ENCODE measurements at regions not wholly inside any gene's neighbourhood (a gene's known extent, or its start where the extent isn't known, plus 50 kb on each side); places are given as distances from the start of the nearest gene placed in this dataset.

DNA sequence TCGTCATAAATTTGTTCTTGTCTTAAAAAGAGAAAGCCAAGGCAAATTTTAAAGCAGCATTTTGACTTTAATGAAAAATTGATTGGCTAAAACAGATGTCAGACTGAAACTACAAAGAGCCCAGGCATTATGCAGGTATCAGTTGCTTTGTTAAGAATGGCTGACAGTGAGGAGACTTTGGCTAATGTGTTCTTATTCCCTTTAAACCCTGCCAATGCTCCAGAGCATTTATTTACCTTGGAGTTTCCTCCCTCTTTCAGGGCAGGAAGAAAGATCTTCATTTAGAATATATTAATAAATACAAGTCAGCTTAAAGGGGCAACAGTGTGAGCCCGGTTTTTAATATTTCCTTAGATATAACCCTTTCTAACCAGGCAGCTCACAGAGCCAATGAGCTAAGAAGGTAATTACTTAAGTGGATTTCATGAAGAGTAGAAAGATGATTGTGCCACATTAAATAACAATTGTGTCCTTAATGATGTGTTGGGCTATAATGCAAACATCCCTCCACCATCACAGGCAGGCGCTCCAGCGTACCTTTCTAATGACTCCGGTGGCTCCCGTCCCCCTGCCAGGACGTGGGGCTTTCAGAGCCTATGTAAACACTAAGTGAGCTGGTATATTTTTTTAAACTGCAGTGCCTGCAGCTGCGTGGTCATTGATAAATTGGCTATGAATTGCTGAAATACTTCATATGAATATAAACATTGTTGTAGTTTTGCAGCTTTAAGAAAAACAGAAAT is 349.4 kb upstream of the POU3F3 start:
- H3K27me3 Mint-ChIP-seq, result peaks cover 0 to 2% of the 10 kb centered on the region in 2 donors
- no peak overlapping the region for H3K4me3 Mint-ChIP-seq
- no peaks in the 10 kb centered on the region for H3K4me1 ChIP-seq (ENCODE audit: insufficient read depth, low read length)
- H3K4me3 ChIP-seq (ENCODE audit: low read length), result no peak overlapping the region
- no peak for DNase-seq
- no peaks in the 10 kb centered on the region for H3K27me3 ChIP-seq (ENCODE audit: insufficient read depth, low read length, poor library complexity, severe bottlenecking)
- no peak overlapping the region for H3K27ac Mint-ChIP-seq
- no peaks in the 10 kb centered on the region for H3K9me3 ChIP-seq (ENCODE audit: low read length)
- no peaks in the 10 kb centered on the region for H3K4me1 Mint-ChIP-seq
- H3K36me3 Mint-ChIP-seq, result no peaks in the 10 kb centered on the region
- H3K36me3 ChIP-seq (ENCODE audit: insufficient read depth, low read length), result no peaks in the 10 kb centered on the region
- ChIA-PET CTCF (no interaction called here), POLR2A (no interaction called here)
- H3K9me3 Mint-ChIP-seq, result peaks cover 0 to 6% (median under 1%) of the 10 kb centered on the region in 5 donors
- no peak overlapping the region for H3K27ac ChIP-seq (ENCODE audit: low read depth, low read length)

DNA sequence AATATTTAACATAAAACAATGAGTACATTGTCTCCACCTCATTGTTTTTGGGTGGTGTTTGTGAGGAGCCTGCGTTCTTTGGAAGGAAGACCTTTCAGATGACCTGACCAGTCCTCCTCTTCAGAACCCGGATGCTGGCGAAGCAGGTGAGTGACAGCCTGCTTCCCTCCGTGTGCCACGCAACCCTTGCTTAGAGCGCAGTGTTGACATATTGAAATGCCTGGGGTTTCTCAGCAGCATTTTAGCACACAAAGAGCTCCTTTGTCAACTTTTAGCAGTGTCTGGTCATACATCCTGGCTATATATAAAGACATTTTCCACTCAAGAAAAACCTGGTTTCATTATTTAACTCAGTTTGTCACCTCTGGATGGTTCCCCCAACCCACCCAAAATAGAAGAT is 335.7 kb upstream of the POU3F3 start:
- Mint-ChIP-seq H3K4me1 (no peaks in the 10 kb centered on the region), H3K36me3 (no peaks in the 10 kb centered on the region), H3K27ac (no peak overlapping the region), H3K27me3 (no peaks in the 10 kb centered on the region), H3K9me3 (peaks cover 0 to 19% (median 5%) of the 10 kb centered on the region in 5 donors), H3K4me3 (no peak overlapping the region)
- Histone ChIP-seq H3K9me3 (ENCODE audit: low read length) (no peaks in the 10 kb centered on the region), H3K27ac (ENCODE audit: low read depth, low read length) (no peak overlapping the region), H3K4me1 (ENCODE audit: insufficient read depth, low read length) (no peaks in the 10 kb centered on the region), H3K4me3 (ENCODE audit: low read length) (no peak overlapping the region), H3K36me3 (ENCODE audit: insufficient read depth, low read length) (no peaks in the 10 kb centered on the region), H3K27me3 (ENCODE audit: insufficient read depth, low read length, poor library complexity, severe bottlenecking) (no peaks in the 10 kb centered on the region)
- CTCF ChIA-PET, result no interaction called here
- DNase-seq, result no peak
- POLR2A ChIA-PET, result no interaction called here

DNA sequence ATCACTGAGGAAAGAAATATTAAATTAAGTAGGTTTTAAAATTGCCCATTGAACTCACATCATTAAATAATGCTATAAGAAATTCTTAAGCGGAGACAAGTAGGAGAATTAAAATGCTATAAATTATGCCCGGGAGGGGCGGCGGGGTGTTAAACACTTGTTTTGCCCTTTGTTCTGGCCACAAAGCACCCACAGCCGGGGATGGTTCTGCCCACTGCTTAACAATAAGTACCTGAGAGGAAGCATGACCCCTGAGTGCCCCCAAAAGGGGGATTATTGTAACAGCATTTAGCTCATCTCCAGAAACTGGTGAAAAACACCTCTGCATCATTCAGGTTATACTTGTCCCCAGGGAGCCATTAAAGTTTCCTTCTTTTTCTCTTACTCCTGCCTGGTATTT is 332.7 kb upstream of the POU3F3 start:
- ChIA-PET CTCF (interaction anchor here (1.6 kb wide), 1 partner anchor 32 kb away, joined by 3 read pairs; no protein-coding TSS in a partner anchor), POLR2A (no interaction called here)
- no peaks in the 10 kb centered on the region for H3K27me3 ChIP-seq (ENCODE audit: insufficient read depth, low read length, poor library complexity, severe bottlenecking)
- H3K4me3 Mint-ChIP-seq, result no peak overlapping the region
- H3K4me1 Mint-ChIP-seq, result no peaks in the 10 kb centered on the region
- no peaks in the 10 kb centered on the region for H3K36me3 ChIP-seq (ENCODE audit: insufficient read depth, low read length)
- no peak overlapping the region for H3K27ac ChIP-seq (ENCODE audit: low read depth, low read length)
- H3K9me3 ChIP-seq (ENCODE audit: low read length), result no peaks in the 10 kb centered on the region
- no peak for DNase-seq
- no peaks in the 10 kb centered on the region for H3K27me3 Mint-ChIP-seq
- H3K9me3 Mint-ChIP-seq, result peaks cover 0 to 26% (median 5%) of the 10 kb centered on the region in 5 donors
- H3K36me3 Mint-ChIP-seq, result no peaks in the 10 kb centered on the region
- no peaks in the 10 kb centered on the region for H3K4me1 ChIP-seq (ENCODE audit: insufficient read depth, low read length)
- no peak overlapping the region for H3K4me3 ChIP-seq (ENCODE audit: low read length)
- no peak overlapping the region for H3K27ac Mint-ChIP-seq

DNA sequence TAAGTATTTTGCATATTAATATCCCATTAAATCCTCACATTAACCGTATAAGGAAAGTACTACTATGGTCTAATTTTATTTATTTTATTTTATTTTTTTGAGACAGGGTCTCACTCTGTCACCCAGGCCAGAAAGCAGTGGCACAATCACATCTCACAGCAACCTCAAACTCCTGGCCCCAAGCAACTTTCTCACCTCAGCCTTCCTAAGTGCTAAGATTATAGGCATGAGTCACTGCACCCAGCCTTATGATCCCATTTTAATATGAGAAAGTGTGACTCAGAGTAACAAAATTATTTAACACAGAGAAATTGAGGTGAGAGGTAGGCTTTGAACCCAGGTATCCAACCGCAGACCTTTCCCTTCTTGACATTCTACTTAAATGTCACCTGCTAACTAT is 330.0 kb upstream of the POU3F3 start:
- H3K36me3 ChIP-seq (ENCODE audit: insufficient read depth, low read length), result no peaks in the 10 kb centered on the region
- ChIA-PET CTCF (no interaction called here), POLR2A (no interaction called here)
- H3K27me3 Mint-ChIP-seq, result no peaks in the 10 kb centered on the region
- H3K9me3 Mint-ChIP-seq, result peaks cover 0 to 26% (median 6%) of the 10 kb centered on the region in 5 donors
- H3K4me3 Mint-ChIP-seq, result no peak overlapping the region
- no peak for DNase-seq
- no peaks in the 10 kb centered on the region for H3K27me3 ChIP-seq (ENCODE audit: insufficient read depth, low read length, poor library complexity, severe bottlenecking)
- no peaks in the 10 kb centered on the region for H3K4me1 ChIP-seq (ENCODE audit: insufficient read depth, low read length)
- H3K4me3 ChIP-seq (ENCODE audit: low read length), result no peak overlapping the region
- H3K27ac ChIP-seq (ENCODE audit: low read depth, low read length), result no peak overlapping the region
- no peaks in the 10 kb centered on the region for H3K4me1 Mint-ChIP-seq
- H3K9me3 ChIP-seq (ENCODE audit: low read length), result no peaks in the 10 kb centered on the region
- no peak overlapping the region for H3K27ac Mint-ChIP-seq
- H3K36me3 Mint-ChIP-seq, result no peaks in the 10 kb centered on the region

DNA sequence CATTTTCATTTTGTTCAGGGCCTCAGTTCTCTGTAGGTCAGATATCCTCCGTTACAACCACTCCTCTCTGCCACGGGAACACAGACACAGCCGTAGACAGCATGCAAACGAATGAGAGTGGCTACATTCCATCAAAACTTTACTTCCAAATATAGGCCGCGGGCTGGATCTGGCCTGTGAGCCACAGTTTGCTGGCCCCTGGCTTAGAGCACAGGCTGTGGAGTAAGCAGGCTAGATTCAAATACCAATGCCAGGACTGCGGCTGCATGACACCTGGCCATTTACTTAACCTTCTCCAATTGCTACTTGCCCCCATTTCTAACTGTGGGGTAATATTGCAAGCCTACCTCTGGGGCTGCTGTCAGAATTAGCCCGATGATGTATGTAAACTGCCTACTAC is 325.8 kb upstream of the POU3F3 start:
- CTCF ChIA-PET, result no interaction called here

DNA sequence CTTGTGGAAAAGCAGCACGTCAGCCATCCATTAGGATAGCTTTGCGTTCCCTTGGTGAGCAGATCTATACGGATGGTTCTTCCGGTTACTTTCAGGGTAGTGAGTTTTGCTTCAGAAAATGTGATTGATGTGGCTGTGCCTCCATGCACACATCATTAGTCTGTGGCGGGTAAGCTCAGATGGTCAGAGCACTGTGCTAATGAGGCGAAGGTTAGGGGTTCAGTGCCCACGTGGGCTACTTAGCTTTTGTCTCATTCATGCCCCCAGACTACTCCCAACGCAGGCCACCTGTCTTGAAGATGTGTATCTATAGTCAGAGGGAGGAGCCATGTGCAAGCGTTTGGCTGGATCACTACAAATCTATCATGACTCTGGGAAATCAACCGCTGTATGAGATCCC is 322.8 kb upstream of the POU3F3 start:
- Mint-ChIP-seq H3K27me3 (no peaks in the 10 kb centered on the region), H3K4me3 (no peak overlapping the region), H3K4me1 (no peaks in the 10 kb centered on the region), H3K27ac (no peak overlapping the region), H3K9me3 (peaks cover 0 to 14% (median 4%) of the 10 kb centered on the region in 5 donors), H3K36me3 (no peaks in the 10 kb centered on the region)
- H3K9me3 ChIP-seq (ENCODE audit: low read length), result no peaks in the 10 kb centered on the region
- ChIA-PET CTCF (no interaction called here), POLR2A (no interaction called here)
- no peak for DNase-seq
- H3K36me3 ChIP-seq (ENCODE audit: insufficient read depth, low read length), result no peaks in the 10 kb centered on the region
- H3K27me3 ChIP-seq (ENCODE audit: insufficient read depth, low read length, poor library complexity, severe bottlenecking), result no peaks in the 10 kb centered on the region
- no peak overlapping the region for H3K4me3 ChIP-seq (ENCODE audit: low read length)
- H3K27ac ChIP-seq (ENCODE audit: low read depth, low read length), result no peak overlapping the region
- no peaks in the 10 kb centered on the region for H3K4me1 ChIP-seq (ENCODE audit: insufficient read depth, low read length)

More for the DNA sequence above, 325.8 kb upstream of the POU3F3 start:
- H3K36me3 Mint-ChIP-seq, result no peaks in the 10 kb centered on the region
- POLR2A ChIA-PET, result no interaction called here
- H3K27me3 ChIP-seq (ENCODE audit: insufficient read depth, low read length, poor library complexity, severe bottlenecking), result no peaks in the 10 kb centered on the region
- H3K9me3 Mint-ChIP-seq, result peaks cover 0 to 14% (median 4%) of the 10 kb centered on the region in 5 donors
- H3K27ac ChIP-seq (ENCODE audit: low read depth, low read length), result no peak overlapping the region
- H3K4me3 Mint-ChIP-seq, result no peak overlapping the region
- no peaks in the 10 kb centered on the region for H3K36me3 ChIP-seq (ENCODE audit: insufficient read depth, low read length)
- no peak for DNase-seq
- H3K27me3 Mint-ChIP-seq, result no peaks in the 10 kb centered on the region
- no peak overlapping the region for H3K4me3 ChIP-seq (ENCODE audit: low read length)
- no peaks in the 10 kb centered on the region for H3K4me1 ChIP-seq (ENCODE audit: insufficient read depth, low read length)
- H3K27ac Mint-ChIP-seq, result no peak overlapping the region
- no peaks in the 10 kb centered on the region for H3K9me3 ChIP-seq (ENCODE audit: low read length)
- no peaks in the 10 kb centered on the region for H3K4me1 Mint-ChIP-seq

DNA sequence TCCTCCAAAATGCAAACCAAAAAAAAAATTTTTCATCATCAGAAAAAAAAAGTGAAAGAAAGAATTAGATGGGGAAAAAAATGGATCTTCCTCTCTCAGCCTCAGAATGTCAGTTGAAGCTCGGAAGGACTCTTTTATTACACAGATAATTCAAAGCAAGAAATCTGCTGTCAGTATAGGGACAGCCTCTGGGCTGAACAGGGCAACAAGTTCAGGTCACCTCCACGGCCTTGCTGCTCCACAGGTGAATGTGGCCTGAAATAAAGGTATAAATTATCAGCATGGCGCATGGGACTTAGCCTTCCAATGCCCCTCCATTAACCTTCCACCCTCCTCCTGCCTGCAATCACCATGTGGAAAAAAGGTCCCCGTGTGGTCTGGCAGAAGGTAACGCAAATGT is 316.8 kb upstream of the POU3F3 start:
- no peak for DNase-seq
- Histone ChIP-seq H3K27ac (ENCODE audit: low read depth, low read length) (no peak overlapping the region), H3K9me3 (ENCODE audit: low read length) (no peaks in the 10 kb centered on the region), H3K36me3 (ENCODE audit: insufficient read depth, low read length) (no peaks in the 10 kb centered on the region), H3K4me3 (ENCODE audit: low read length) (no peak overlapping the region), H3K4me1 (ENCODE audit: insufficient read depth, low read length) (no peaks in the 10 kb centered on the region), H3K27me3 (ENCODE audit: insufficient read depth, low read length, poor library complexity, severe bottlenecking) (no peaks in the 10 kb centered on the region)
- POLR2A ChIA-PET, result no interaction called here
- H3K9me3 Mint-ChIP-seq, result peaks cover 0 to 13% (median 8%) of the 10 kb centered on the region in 5 donors
- no peaks in the 10 kb centered on the region for H3K36me3 Mint-ChIP-seq
- H3K27ac Mint-ChIP-seq, result no peak overlapping the region
- H3K4me3 Mint-ChIP-seq, result no peak overlapping the region
- no peaks in the 10 kb centered on the region for H3K4me1 Mint-ChIP-seq
- CTCF ChIA-PET, result no interaction called here
- H3K27me3 Mint-ChIP-seq, result no peaks in the 10 kb centered on the region

DNA sequence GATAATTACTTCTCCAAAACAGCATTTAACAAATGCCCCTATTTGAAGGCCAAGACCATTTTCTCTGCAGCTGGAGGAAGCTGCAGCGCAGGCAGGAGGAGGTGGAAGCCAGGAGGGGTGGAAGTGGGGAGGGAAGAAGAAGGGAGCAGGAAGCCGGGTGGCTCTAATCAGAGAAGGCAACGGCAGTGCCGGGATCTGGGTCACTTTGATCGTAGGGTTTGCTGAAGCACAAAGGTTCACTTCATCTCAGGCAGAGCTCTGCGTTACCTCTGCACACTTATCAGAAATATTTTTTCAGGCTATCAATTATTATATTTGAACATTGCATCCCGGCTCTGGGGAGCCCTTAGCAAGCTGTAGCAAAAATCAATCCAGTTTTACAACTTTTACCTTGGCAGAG is 315.8 kb upstream of the POU3F3 start:
- Histone ChIP-seq H3K36me3 (ENCODE audit: insufficient read depth, low read length) (no peaks in the 10 kb centered on the region), H3K4me3 (ENCODE audit: low read length) (no peak overlapping the region), H3K9me3 (ENCODE audit: low read length) (no peaks in the 10 kb centered on the region), H3K27ac (ENCODE audit: low read depth, low read length) (no peak overlapping the region), H3K27me3 (ENCODE audit: insufficient read depth, low read length, poor library complexity, severe bottlenecking) (no peaks in the 10 kb centered on the region), H3K4me1 (ENCODE audit: insufficient read depth, low read length) (no peaks in the 10 kb centered on the region)
- CTCF ChIA-PET, result no interaction called here
- H3K36me3 Mint-ChIP-seq, result no peaks in the 10 kb centered on the region
- H3K27me3 Mint-ChIP-seq, result no peaks in the 10 kb centered on the region
- no peaks in the 10 kb centered on the region for H3K4me1 Mint-ChIP-seq
- POLR2A ChIA-PET, result no interaction called here
- H3K27ac Mint-ChIP-seq, result no peak overlapping the region
- H3K9me3 Mint-ChIP-seq, result peaks cover 0 to 10% (median 4%) of the 10 kb centered on the region in 5 donors
- H3K4me3 Mint-ChIP-seq, result no peak overlapping the region
- DNase-seq, result no peak
